GM06990 (cell line): ENCODE measurements at regions not wholly inside any gene's neighbourhood (a gene's known extent, or its start where the extent isn't known, plus 50 kb on each side); places are given as distances from the start of the nearest gene placed in this dataset.

ENCODE experiments used
- DNase-seq: peaks from one replicate; pipeline ENCODE4 v3.0.0-alpha.2; 2011; ENCODE audit not compliant: insufficient read length; ENCODE audit errors: extremely low read depth
- H3K27me3 ChIP-seq: replicated peaks from 2 replicates; pipeline ENCODE4 v1.6.0; 2011; ENCODE audit warnings: low read length; ENCODE audit not compliant: control insufficient read depth, insufficient read depth
- H3K36me3 ChIP-seq: 2 replicates; pipeline ENCODE4 v1.5.1; 2011; ENCODE audit warnings: low read length; ENCODE audit not compliant: control insufficient read depth, insufficient read depth
- H3K4me3 ChIP-seq: replicated peaks from 2 replicates; pipeline ENCODE4 v1.5.1; 2011; ENCODE audit warnings: low read depth, mild to moderate bottlenecking, control low read depth, low read length
- TF ChIP-seq, protein P1 (sequence below): IDR thresholded peaks from 2 replicates; pipeline ENCODE4 v1.5.1; 2011; ENCODE audit warnings: low read length, control low read depth, mild to moderate bottlenecking, inconsistent platforms; ENCODE audit not compliant: insufficient read depth, poor library complexity, severe bottlenecking

DNA sequence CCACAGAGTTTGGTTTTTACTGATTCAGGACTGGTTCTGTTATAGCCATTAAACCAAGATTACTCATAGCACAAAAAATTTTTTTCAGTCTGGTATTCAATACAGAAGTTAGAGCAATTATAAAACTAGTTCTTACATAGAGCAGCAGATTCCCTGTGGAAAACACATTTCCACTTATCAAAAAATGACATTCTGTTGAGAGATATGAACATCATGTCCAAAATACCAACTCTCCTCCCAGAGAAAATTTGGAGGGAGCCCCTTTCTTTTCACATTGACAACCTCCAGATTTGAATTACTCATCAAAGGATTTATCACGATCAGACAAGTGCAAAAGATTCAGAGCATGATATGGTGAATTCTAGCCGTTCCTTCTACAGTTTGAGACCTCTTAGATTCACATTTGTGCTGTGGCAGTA is 126.8 kb upstream of the SERPINE2 start:
- Histone ChIP-seq H3K27me3 (no peaks in the 10 kb centered on the region), H3K4me3 (no peak overlapping the region), H3K36me3 (no peaks in the 10 kb centered on the region)
- no peak for DNase-seq
- TF ChIP-seq, protein P1, sequence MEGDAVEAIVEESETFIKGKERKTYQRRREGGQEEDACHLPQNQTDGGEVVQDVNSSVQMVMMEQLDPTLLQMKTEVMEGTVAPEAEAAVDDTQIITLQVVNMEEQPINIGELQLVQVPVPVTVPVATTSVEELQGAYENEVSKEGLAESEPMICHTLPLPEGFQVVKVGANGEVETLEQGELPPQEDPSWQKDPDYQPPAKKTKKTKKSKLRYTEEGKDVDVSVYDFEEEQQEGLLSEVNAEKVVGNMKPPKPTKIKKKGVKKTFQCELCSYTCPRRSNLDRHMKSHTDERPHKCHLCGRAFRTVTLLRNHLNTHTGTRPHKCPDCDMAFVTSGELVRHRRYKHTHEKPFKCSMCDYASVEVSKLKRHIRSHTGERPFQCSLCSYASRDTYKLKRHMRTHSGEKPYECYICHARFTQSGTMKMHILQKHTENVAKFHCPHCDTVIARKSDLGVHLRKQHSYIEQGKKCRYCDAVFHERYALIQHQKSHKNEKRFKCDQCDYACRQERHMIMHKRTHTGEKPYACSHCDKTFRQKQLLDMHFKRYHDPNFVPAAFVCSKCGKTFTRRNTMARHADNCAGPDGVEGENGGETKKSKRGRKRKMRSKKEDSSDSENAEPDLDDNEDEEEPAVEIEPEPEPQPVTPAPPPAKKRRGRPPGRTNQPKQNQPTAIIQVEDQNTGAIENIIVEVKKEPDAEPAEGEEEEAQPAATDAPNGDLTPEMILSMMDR = no peak

DNA sequence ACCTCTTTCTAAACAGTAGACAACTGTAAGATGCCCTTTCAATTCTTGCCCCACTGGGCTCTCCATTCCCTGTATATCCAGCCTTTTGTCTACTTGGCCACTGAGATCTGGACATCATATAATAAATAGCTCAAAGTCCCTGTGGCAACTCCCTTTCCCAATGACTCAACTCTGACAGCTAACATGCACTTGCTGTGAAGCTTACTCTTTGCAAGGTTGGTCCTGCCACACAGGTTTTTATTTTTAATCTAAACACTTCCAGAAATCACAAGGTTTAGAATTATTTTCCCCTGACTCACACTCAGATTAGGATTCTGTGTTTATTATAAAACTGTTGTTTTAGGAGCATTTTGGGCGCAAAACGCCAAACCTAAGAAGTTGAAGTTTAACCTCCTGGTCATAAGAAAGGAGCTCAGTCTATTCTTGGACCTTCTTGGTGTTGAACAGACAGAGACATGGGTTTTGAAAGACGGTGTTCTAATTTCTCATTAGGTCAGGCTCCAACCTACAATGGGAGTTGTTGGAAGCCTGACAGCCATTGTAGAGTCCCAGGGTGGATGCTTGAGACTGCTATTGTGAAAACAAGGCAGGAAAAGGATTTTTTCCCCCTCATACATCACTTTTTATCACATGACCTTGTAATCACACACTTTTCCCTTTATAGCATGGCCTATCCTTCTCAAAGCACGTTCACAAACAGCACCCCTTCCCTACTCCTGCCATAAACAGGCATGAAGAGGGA is 124.7 kb upstream of the SERPINE2 start:
- Histone ChIP-seq H3K36me3 (no peaks in the 10 kb centered on the region), H3K27me3 (no peaks in the 10 kb centered on the region), H3K4me3 (no peak overlapping the region)
- TF ChIP-seq, protein P1 = no peak
- no peak for DNase-seq

DNA sequence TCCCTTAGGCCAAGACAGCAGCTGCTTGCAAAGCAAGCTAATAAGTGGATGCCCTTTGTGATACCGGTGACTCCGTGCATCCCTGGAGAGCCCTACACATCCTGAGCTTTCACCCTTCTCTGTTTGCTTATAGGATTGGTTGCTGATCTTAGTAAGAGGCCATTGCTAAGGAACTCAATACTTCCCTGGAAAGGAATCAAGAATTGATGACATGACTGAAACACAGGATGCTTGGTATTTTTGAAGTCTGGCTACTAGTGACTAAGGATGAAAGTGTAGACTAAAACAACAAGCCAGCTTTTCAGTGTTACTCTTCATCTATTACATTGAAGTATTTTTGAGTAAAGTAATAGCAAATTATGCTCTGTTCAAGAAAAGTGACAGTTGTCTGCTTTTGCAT is 123.0 kb upstream of the SERPINE2 start:
- TF ChIP-seq, protein P1 = no peak
- Histone ChIP-seq H3K36me3 (no peaks in the 10 kb centered on the region), H3K4me3 (no peak overlapping the region), H3K27me3 (no peaks in the 10 kb centered on the region; the same call in 1 of the 2 replicates)
- no peak for DNase-seq

DNA sequence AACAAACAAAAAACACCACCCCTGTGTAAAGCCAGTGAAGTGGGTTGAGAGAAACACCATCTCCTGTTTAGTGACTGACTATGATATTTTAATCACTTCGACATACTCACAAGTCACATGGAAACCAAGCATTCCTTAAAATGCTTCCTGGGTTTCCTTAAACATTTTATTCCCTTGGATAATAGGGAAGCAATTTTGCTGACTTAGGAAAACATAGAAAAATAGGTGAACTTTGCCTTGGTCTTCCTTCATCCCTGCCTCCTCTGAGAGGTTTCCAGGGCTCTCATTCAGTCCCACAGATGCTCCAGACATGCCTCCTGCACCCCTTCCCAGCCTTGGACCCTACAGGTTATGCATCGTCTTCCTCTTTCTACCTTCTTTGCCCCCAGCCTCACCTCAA is 122.6 kb upstream of the SERPINE2 start:
- TF ChIP-seq, protein P1 = no peak

DNA sequence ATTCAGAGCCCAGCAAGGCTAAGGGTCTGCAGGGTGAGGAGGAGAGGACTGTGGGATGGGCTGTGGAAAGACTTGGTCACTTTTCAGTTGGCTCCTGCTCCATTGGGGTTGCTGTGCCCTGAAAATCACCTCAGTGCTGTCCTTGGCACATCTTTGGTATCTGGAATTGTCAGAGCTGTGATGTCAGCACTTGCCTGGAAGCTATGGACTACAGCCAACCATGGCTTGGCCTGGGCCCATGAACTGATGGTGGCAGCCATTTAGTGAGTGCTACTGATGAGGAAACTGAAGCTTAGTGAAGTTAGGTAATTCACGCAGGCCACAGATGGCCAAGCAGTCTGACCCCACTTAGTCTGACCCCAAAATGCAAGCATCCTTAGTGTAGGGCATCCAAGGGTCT is 121.8 kb upstream of the SERPINE2 start:
- H3K27me3 ChIP-seq = no peaks in the 10 kb centered on the region; the same call in 1 of the 2 replicates
- TF ChIP-seq, protein P1 = no peak
- no peak overlapping the region for H3K4me3 ChIP-seq
- no peaks in the 10 kb centered on the region for H3K36me3 ChIP-seq
- no peak for DNase-seq

More for the DNA sequence above, 122.6 kb upstream of the SERPINE2 start:
- no peaks in the 10 kb centered on the region for H3K36me3 ChIP-seq
- no peaks in the 10 kb centered on the region; the same call in 1 of the 2 replicates for H3K27me3 ChIP-seq
- DNase-seq = no peak
- H3K4me3 ChIP-seq = no peak overlapping the region
